Stimulated activated naive CD8-positive, alpha-beta T cell treated with anti-CD3 and anti-CD28 coated beads, Interleukin-15, Interleukin-2, amounts not matched to agents 100 ng/mL and 50 ng/mL, for 24 hours (primary cell): ENCODE measurements at regions not wholly inside any gene's neighbourhood (a gene's known extent, or its start where the extent isn't known, plus 50 kb on each side); places are given as distances from the start of the nearest gene placed in this dataset.

Source experiments
- H3K27ac Mint-ChIP-seq: one replicate; pipeline ENCODE4 v1.8.0; 2021; ENCODE audit warnings: mild to moderate bottlenecking, mixed read lengths
- H3K27me3 Mint-ChIP-seq: one replicate; pipeline ENCODE4 v1.8.0; 2021; ENCODE audit warnings: mixed read lengths
- H3K36me3 Mint-ChIP-seq: one replicate; pipeline ENCODE4 v1.8.0; 2021; ENCODE audit warnings: low read depth, mixed read lengths
- H3K4me1 Mint-ChIP-seq: one replicate; pipeline ENCODE4 v1.8.0; 2021; ENCODE audit warnings: low read depth, mixed read lengths
- H3K4me3 Mint-ChIP-seq: one replicate; pipeline ENCODE4 v1.8.0; 2021; ENCODE audit warnings: mild to moderate bottlenecking, mixed read lengths
- H3K9me3 Mint-ChIP-seq: one replicate; pipeline ENCODE4 v1.8.0; 2021; ENCODE audit warnings: mixed read lengths

- no peaks in the 10 kb centered on the region for H3K36me3 Mint-ChIP-seq
These were observed 474.6 kb downstream of the MATN1 start for GRCh38 chr1:30248774-30249173.

GRCh38 chr1:30248373-30248772, 475.0 kb downstream of the MATN1 start:
- H3K27ac Mint-ChIP-seq: no peak overlapping the region
- H3K9me3 Mint-ChIP-seq: no peaks in the 10 kb centered on the region
- H3K4me1 Mint-ChIP-seq: no peaks in the 10 kb centered on the region
- H3K27me3 Mint-ChIP-seq: peaks cover 13% of the 10 kb centered on the region
- no peak overlapping the region for H3K4me3 Mint-ChIP-seq
- no peaks in the 10 kb centered on the region for H3K36me3 Mint-ChIP-seq

More at GRCh38 chr1:30248774-30249173, 474.6 kb downstream of the MATN1 start:
- H3K4me1 Mint-ChIP-seq: no peaks in the 10 kb centered on the region
- no peak overlapping the region for H3K4me3 Mint-ChIP-seq
- no peaks in the 10 kb centered on the region for H3K9me3 Mint-ChIP-seq
- H3K27me3 Mint-ChIP-seq: peaks cover 11% of the 10 kb centered on the region
- H3K27ac Mint-ChIP-seq: no peak overlapping the region

GRCh38 chr1:30244801-30245200, 478.6 kb downstream of the MATN1 start:
- Mint-ChIP-seq H3K27me3 (peaks cover 31% of the 10 kb centered on the region), H3K4me3 (no peak overlapping the region), H3K36me3 (no peaks in the 10 kb centered on the region), H3K27ac (no peak overlapping the region), H3K4me1 (no peaks in the 10 kb centered on the region), H3K9me3 (no peaks in the 10 kb centered on the region)

- H3K4me3 Mint-ChIP-seq: no peak overlapping the region
- H3K36me3 Mint-ChIP-seq: no peaks in the 10 kb centered on the region
- H3K4me1 Mint-ChIP-seq: no peaks in the 10 kb centered on the region
- peaks cover 5% of the 10 kb centered on the region for H3K9me3 Mint-ChIP-seq
- peaks cover 43% of the 10 kb centered on the region for H3K27me3 Mint-ChIP-seq
- H3K27ac Mint-ChIP-seq: no peak overlapping the region
These were observed 480.5 kb downstream of the MATN1 start for GRCh38 chr1:30242722-30243457.

- H3K36me3 Mint-ChIP-seq: no peaks in the 10 kb centered on the region
- no peak overlapping the region for H3K27ac Mint-ChIP-seq
- peaks cover 5% of the 10 kb centered on the region for H3K9me3 Mint-ChIP-seq
- no peak overlapping the region for H3K4me3 Mint-ChIP-seq
- no peaks in the 10 kb centered on the region for H3K4me1 Mint-ChIP-seq
- H3K27me3 Mint-ChIP-seq: peaks cover 43% of the 10 kb centered on the region
These were observed 481.2 kb downstream of the MATN1 start for GRCh38 chr1:30242168-30242567.

GRCh38 chr1:30241681-30242080, 481.7 kb downstream of the MATN1 start:
- no peak overlapping the region for H3K27ac Mint-ChIP-seq
- H3K27me3 Mint-ChIP-seq: peaks cover 43% of the 10 kb centered on the region
- H3K4me3 Mint-ChIP-seq: no peak overlapping the region
- no peaks in the 10 kb centered on the region for H3K4me1 Mint-ChIP-seq
- no peaks in the 10 kb centered on the region for H3K36me3 Mint-ChIP-seq
- peaks cover 5% of the 10 kb centered on the region for H3K9me3 Mint-ChIP-seq

- H3K4me3 Mint-ChIP-seq: no peak overlapping the region
- no peaks in the 10 kb centered on the region for H3K36me3 Mint-ChIP-seq
- peaks cover 14% of the 10 kb centered on the region for H3K27me3 Mint-ChIP-seq
These were observed 489.3 kb downstream of the MATN1 start for GRCh38 chr1:30234091-30234490.

GRCh38 chr1:30232288-30232899, 491.0 kb downstream of the MATN1 start:
- no peak overlapping the region for H3K27ac Mint-ChIP-seq
- no peaks in the 10 kb centered on the region for H3K4me1 Mint-ChIP-seq
- H3K4me3 Mint-ChIP-seq: no peak overlapping the region
- no peaks in the 10 kb centered on the region for H3K9me3 Mint-ChIP-seq
- H3K36me3 Mint-ChIP-seq: no peaks in the 10 kb centered on the region
- H3K27me3 Mint-ChIP-seq: peaks cover 7% of the 10 kb centered on the region

More at GRCh38 chr1:30234091-30234490, 489.3 kb downstream of the MATN1 start:
- Mint-ChIP-seq H3K27ac (no peak overlapping the region), H3K4me1 (no peaks in the 10 kb centered on the region), H3K9me3 (peaks cover 5% of the 10 kb centered on the region)

- Mint-ChIP-seq H3K9me3 (no peaks in the 10 kb centered on the region), H3K36me3 (no peaks in the 10 kb centered on the region)
These were observed 493.4 kb downstream of the MATN1 start for GRCh38 chr1:30229960-30230359.

GRCh38 chr1:30229557-30229956, 493.8 kb downstream of the MATN1 start:
- Mint-ChIP-seq H3K27ac (no peak overlapping the region), H3K4me3 (no peak overlapping the region), H3K4me1 (no peaks in the 10 kb centered on the region), H3K36me3 (no peaks in the 10 kb centered on the region), H3K27me3 (peaks cover 7% of the 10 kb centered on the region), H3K9me3 (no peaks in the 10 kb centered on the region)

More at GRCh38 chr1:30229960-30230359, 493.4 kb downstream of the MATN1 start:
- peaks cover 7% of the 10 kb centered on the region for H3K27me3 Mint-ChIP-seq
- H3K4me1 Mint-ChIP-seq: no peaks in the 10 kb centered on the region
- no peak overlapping the region for H3K4me3 Mint-ChIP-seq
- H3K27ac Mint-ChIP-seq: no peak overlapping the region

- H3K27me3 Mint-ChIP-seq: no peaks in the 10 kb centered on the region
- no peaks in the 10 kb centered on the region for H3K4me1 Mint-ChIP-seq
- H3K27ac Mint-ChIP-seq: no peak overlapping the region
- no peaks in the 10 kb centered on the region for H3K9me3 Mint-ChIP-seq
- no peak overlapping the region for H3K4me3 Mint-ChIP-seq
- H3K36me3 Mint-ChIP-seq: no peaks in the 10 kb centered on the region
These were observed 496.7 kb downstream of the MATN1 start for GRCh38 chr1:30226648-30227047.

GRCh38 chr1:30225357-30225756, 498.0 kb downstream of the MATN1 start:
- H3K27me3 Mint-ChIP-seq: no peaks in the 10 kb centered on the region
- H3K4me1 Mint-ChIP-seq: no peaks in the 10 kb centered on the region
- H3K27ac Mint-ChIP-seq: no peak overlapping the region
- H3K4me3 Mint-ChIP-seq: no peak overlapping the region
- H3K9me3 Mint-ChIP-seq: no peaks in the 10 kb centered on the region
- H3K36me3 Mint-ChIP-seq: no peaks in the 10 kb centered on the region

- Mint-ChIP-seq H3K36me3 (no peaks in the 10 kb centered on the region), H3K9me3 (no peaks in the 10 kb centered on the region), H3K4me3 (no peak overlapping the region), H3K27ac (no peak overlapping the region), H3K27me3 (peaks cover 12% of the 10 kb centered on the region), H3K4me1 (no peaks in the 10 kb centered on the region)
These were observed 503.7 kb downstream of the MATN1 start for GRCh38 chr1:30219675-30220074.

- Mint-ChIP-seq H3K27ac (no peak overlapping the region), H3K27me3 (peaks cover 15% of the 10 kb centered on the region), H3K36me3 (no peaks in the 10 kb centered on the region), H3K9me3 (no peaks in the 10 kb centered on the region), H3K4me3 (no peak overlapping the region), H3K4me1 (no peaks in the 10 kb centered on the region)
These were observed 504.9 kb downstream of the MATN1 start for GRCh38 chr1:30218438-30218837.

GRCh38 chr1:30216602-30217001, 506.8 kb downstream of the MATN1 start:
- Mint-ChIP-seq H3K9me3 (no peaks in the 10 kb centered on the region), H3K27ac (peak overlapping the region; percentile 8), H3K4me3 (no peak overlapping the region), H3K4me1 (no peaks in the 10 kb centered on the region), H3K27me3 (peaks cover 20% of the 10 kb centered on the region), H3K36me3 (no peaks in the 10 kb centered on the region)

GRCh38 chr1:30213936-30214335, 509.4 kb downstream of the MATN1 start:
- Mint-ChIP-seq H3K27ac (no peak overlapping the region), H3K27me3 (peaks cover 7% of the 10 kb centered on the region), H3K4me3 (no peak overlapping the region), H3K4me1 (no peaks in the 10 kb centered on the region), H3K36me3 (no peaks in the 10 kb centered on the region), H3K9me3 (no peaks in the 10 kb centered on the region)
